Thyroid gland (tissue), 4 donors: ENCODE measurements at regions not wholly inside any gene's neighbourhood (a gene's known extent, or its start where the extent isn't known, plus 50 kb on each side); places are given as distances from the start of the nearest gene placed in this dataset.

ENCODE experiments used
- CTCF ChIP-seq, 6 experiments: fragments of 200-600 bp in 3 of 6; fragments of 450-650 bp in 3 of 6; sonication (generic) in 3 of 6; IDR thresholded peaks; one replicate each; pipeline ENCODE4 v1.5.1; 2016 to 2019; ENCODE audit warnings: antibody characterized with exemption in 6 of 6, mild to moderate bottlenecking in 2 of 6, inconsistent platforms in 1 of 6, moderate library complexity in 1 of 6
- POLR2A ChIP-seq, 2 donors: fragments of 450-650 bp; IDR thresholded peaks; one replicate each; pipeline ENCODE4 v1.6.1; 2017; ENCODE audit warnings: antibody characterized with exemption in 2 of 2, mild to moderate bottlenecking in 2 of 2, moderate library complexity in 1 of 2

- no peak for TF ChIP-seq CTCF (IDR thresholded peaks at IDR 0.05)
- no peak for TF ChIP-seq POLR2A (IDR thresholded peaks at IDR 0.05)
Observed at GRCh38 chr12:20017802-20018201, 350.5 kb upstream of the PDE3A start.
